ENCODE measurements at regions not wholly inside any gene's neighbourhood (a gene's known extent, or its start where the extent isn't known, plus 50 kb on each side); places are given as distances from the start of the nearest gene placed in this dataset.

- H3K4me3 ChIP-seq (replicated peaks; ENCODE audit: low read depth, low read length): no peak overlapping the region
- TF ChIP-seq, protein P1, sequence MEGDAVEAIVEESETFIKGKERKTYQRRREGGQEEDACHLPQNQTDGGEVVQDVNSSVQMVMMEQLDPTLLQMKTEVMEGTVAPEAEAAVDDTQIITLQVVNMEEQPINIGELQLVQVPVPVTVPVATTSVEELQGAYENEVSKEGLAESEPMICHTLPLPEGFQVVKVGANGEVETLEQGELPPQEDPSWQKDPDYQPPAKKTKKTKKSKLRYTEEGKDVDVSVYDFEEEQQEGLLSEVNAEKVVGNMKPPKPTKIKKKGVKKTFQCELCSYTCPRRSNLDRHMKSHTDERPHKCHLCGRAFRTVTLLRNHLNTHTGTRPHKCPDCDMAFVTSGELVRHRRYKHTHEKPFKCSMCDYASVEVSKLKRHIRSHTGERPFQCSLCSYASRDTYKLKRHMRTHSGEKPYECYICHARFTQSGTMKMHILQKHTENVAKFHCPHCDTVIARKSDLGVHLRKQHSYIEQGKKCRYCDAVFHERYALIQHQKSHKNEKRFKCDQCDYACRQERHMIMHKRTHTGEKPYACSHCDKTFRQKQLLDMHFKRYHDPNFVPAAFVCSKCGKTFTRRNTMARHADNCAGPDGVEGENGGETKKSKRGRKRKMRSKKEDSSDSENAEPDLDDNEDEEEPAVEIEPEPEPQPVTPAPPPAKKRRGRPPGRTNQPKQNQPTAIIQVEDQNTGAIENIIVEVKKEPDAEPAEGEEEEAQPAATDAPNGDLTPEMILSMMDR (IDR thresholded peaks at IDR 0.05; ENCODE audit: low read depth, low read length, missing control alignments): no peak
- DNase-seq (ENCODE audit: extremely low read depth, low read depth): no peak
These were observed 85.5 kb upstream of the TENT5A start for GRCh38 chr6:81838031-81838430.

DNA sequence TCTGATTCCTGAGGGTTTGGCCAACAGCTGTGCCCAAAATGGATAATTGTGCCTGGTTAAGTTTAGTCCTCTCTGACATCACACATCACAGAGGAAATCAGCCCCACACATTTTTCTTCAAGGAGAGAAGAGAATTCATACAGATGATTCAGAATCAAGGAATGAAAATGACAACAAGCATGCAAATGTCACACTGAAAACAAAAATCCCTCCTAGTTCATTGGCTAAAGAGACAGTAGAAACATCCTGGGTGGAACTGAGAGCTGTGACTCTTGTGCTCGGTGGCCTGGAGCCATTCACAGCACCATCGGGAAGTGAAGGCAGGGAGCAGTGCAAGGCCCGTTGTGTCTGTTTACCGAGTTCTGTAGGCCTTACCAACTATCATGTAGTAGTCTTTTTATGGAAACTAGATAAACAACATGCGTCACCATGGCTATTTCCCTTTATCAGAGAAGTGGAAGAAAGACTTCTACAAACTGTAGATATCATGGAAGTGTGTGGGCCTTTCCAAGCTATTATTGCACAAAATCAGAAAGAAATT lies 81.7 kb upstream of the TENT5A start:
- TF ChIP-seq, protein P1 (IDR thresholded peaks at IDR 0.05; ENCODE audit: low read depth, low read length, missing control alignments): no peak
- H3K4me3 ChIP-seq (replicated peaks; ENCODE audit: low read depth, low read length): no peak overlapping the region
- DNase-seq (ENCODE audit: extremely low read depth, low read depth): peak; percentile 27

DNA sequence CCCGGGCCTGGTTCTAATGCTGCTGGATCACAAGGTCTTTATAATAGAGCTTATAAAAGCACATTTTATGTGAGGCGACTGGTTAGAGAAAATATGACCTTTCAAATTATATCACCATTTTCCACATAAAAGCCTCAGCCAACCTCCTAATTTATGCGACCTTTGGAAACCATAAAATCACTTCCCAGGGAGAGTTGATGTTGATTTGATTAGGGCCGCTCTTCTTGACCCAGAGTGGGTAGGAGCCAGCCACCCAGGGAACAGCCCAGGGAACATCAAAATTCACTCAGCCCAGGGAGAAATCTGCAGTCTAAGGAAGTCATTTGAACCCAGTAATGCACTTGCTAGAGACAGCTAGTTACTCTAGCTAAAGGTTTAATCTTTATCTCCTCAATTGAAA lies 79.8 kb upstream of the TENT5A start:
- TF ChIP-seq, protein P1 (IDR thresholded peaks at IDR 0.05; ENCODE audit: low read depth, low read length, missing control alignments): no peak
- no peak for DNase-seq (ENCODE audit: extremely low read depth, low read depth)
- no peak overlapping the region for H3K4me3 ChIP-seq (replicated peaks; ENCODE audit: low read depth, low read length)

GRCh38 chr6:81831274-81831673 lies 78.8 kb upstream of the TENT5A start:
- TF ChIP-seq, protein P1 (IDR thresholded peaks at IDR 0.05; ENCODE audit: low read depth, low read length, missing control alignments): no peak
- H3K4me3 ChIP-seq (replicated peaks; ENCODE audit: low read depth, low read length): no peak overlapping the region

DNA sequence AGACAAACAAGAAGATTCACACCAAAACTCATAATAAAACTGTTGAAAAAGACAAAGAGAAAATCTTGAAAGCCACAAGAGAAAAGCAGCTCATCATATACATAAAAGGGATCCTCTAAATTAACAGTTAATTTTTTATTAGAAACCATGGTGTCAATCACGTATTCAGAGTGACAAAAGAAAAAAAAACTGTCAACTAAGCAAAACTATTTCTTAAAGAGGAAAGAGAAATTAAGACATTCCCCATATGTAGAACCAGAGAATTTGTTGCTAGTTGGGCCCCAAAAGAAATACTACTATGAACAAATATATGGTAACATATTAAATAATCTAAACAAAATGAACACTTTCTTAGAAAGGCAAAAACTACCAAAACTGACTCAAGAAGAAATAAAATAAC lies 74.3 kb upstream of the TENT5A start:
- TF ChIP-seq, protein P1 (IDR thresholded peaks at IDR 0.05; ENCODE audit: low read depth, low read length, missing control alignments): no peak
- H3K4me3 ChIP-seq (replicated peaks; ENCODE audit: low read depth, low read length): no peak overlapping the region
- DNase-seq (ENCODE audit: extremely low read depth, low read depth): no peak

More at GRCh38 chr6:81831274-81831673, 78.8 kb upstream of the TENT5A start:
- no peak for DNase-seq (ENCODE audit: extremely low read depth, low read depth)

GRCh38 chr6:81822568-81822967 lies 70.1 kb upstream of the TENT5A start:
- TF ChIP-seq, protein P1 (IDR thresholded peaks at IDR 0.05; ENCODE audit: low read depth, low read length, missing control alignments): no peak
- no peak overlapping the region for H3K4me3 ChIP-seq (replicated peaks; ENCODE audit: low read depth, low read length)
- DNase-seq (ENCODE audit: extremely low read depth, low read depth): no peak

- DNase-seq (ENCODE audit: extremely low read depth, low read depth): no peak
- H3K4me3 ChIP-seq (replicated peaks; ENCODE audit: low read depth, low read length): no peak overlapping the region
- TF ChIP-seq, protein P1 (IDR thresholded peaks at IDR 0.05; ENCODE audit: low read depth, low read length, missing control alignments): no peak
These were observed 69.0 kb upstream of the TENT5A start for GRCh38 chr6:81821449-81821848.
